NCI-H226 (cell line): ENCODE measurements at regions not wholly inside any gene's neighbourhood (a gene's known extent, or its start where the extent isn't known, plus 50 kb on each side); places are given as distances from the start of the nearest gene placed in this dataset.
"Not testable (repeated sequence)": the region's sequence is repeated elsewhere in the genome, so short reads cannot be mapped to it uniquely, and the experiment has no call there.

ENCODE experiments used
- DNase-seq: peaks from one replicate; pipeline ENCODE4 v3.0.0-alpha.2; 2015

GRCh38 chr15:22519213-22519612 is 60.5 kb downstream of the GOLGA6L22 start:
- DNase-seq, result not testable (repeated sequence)

- DNase-seq, result not testable (repeated sequence)
Measured at GRCh38 chr15:22526537-22526936, 67.8 kb downstream of the GOLGA6L22 start.

- DNase-seq, result not testable (repeated sequence)
Measured at GRCh38 chr15:22527016-22527415, 68.3 kb downstream of the GOLGA6L22 start.

GRCh38 chr15:22529200-22529599 is 70.5 kb downstream of the GOLGA6L22 start:
- DNase-seq, result not testable (repeated sequence)

- not testable (repeated sequence) for DNase-seq
Measured at GRCh38 chr15:22559701-22560100, 101.0 kb downstream of the GOLGA6L22 start.

GRCh38 chr15:22561716-22562115 is 103.0 kb downstream of the GOLGA6L22 start:
- not testable (repeated sequence) for DNase-seq

GRCh38 chr15:22566510-22566909 is 107.8 kb downstream of the GOLGA6L22 start:
- not testable (repeated sequence) for DNase-seq

- not testable (repeated sequence) for DNase-seq
Measured at GRCh38 chr15:22569486-22569885, 110.8 kb downstream of the GOLGA6L22 start.

- DNase-seq, result not testable (repeated sequence)
Measured at GRCh38 chr15:22572152-22572735, 113.5 kb downstream of the GOLGA6L22 start.

- not testable (repeated sequence) for DNase-seq
Measured at GRCh38 chr15:22572792-22573191, 114.1 kb downstream of the GOLGA6L22 start.

- DNase-seq, result not testable (repeated sequence)
Measured at GRCh38 chr15:22577828-22578227, 119.1 kb downstream of the GOLGA6L22 start.

- DNase-seq, result not testable (repeated sequence)
Measured at GRCh38 chr15:22579213-22579612, 120.5 kb downstream of the GOLGA6L22 start.

GRCh38 chr15:22587391-22587790 is 128.7 kb downstream of the GOLGA6L22 start:
- not testable (repeated sequence) for DNase-seq

- not testable (repeated sequence) for DNase-seq
Measured at GRCh38 chr15:22598552-22598951, 139.8 kb downstream of the GOLGA6L22 start.

- DNase-seq, result not testable (repeated sequence)
Measured at GRCh38 chr15:22599526-22600320, 141.0 kb downstream of the GOLGA6L22 start.

- DNase-seq, result not testable (repeated sequence)
Measured at GRCh38 chr15:22616976-22617375, 158.3 kb downstream of the GOLGA6L22 start.

GRCh38 chr15:22631789-22632188 is 154.7 kb upstream of the NIPA1 start:
- not testable (repeated sequence) for DNase-seq

GRCh38 chr15:22639983-22640382 is 146.5 kb upstream of the NIPA1 start:
- DNase-seq, result not testable (repeated sequence)

- not testable (repeated sequence) for DNase-seq
Measured at GRCh38 chr15:22649458-22649857, 137.0 kb upstream of the NIPA1 start.

- DNase-seq, result not testable (repeated sequence)
Measured at GRCh38 chr15:22651179-22651578, 135.3 kb upstream of the NIPA1 start.

- DNase-seq, result peak; percentile 1
Measured at GRCh38 chr15:22664294-22665058, 122.0 kb upstream of the NIPA1 start.

- peak; percentile 33 for DNase-seq
Measured at GRCh38 chr15:22665059-22665702, 121.3 kb upstream of the NIPA1 start.

- DNase-seq, result not testable (repeated sequence)
Measured at GRCh38 chr15:22665711-22666110, 120.7 kb upstream of the NIPA1 start.
